ENCODE measurements at regions not wholly inside any gene's neighbourhood (a gene's known extent, or its start where the extent isn't known, plus 50 kb on each side); places are given as distances from the start of the nearest gene placed in this dataset.
"Not testable (repeated sequence)": the region's sequence is repeated elsewhere in the genome, so short reads cannot be mapped to it uniquely, and the experiment has no call there.

DNA sequence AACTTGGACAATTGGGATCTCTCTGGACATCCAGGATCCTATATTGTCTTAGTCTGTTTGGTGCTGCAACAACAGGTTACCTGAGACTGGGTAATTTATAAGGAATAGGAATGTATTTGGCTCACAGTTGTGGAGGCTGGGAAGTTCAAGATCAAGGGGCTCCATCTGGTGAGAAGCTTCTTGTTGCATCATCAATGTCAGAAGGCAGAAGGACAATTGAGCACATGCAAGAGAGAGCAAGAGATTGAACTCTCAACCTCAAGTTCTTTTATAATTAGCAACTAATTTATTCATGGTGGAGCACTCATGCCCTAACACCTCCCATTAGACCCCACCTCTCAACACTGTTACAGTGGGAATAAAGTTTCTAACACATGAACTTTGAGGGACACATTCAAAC lies 124.7 kb upstream of the ETV3 start:
- Mint-ChIP-seq H3K4me3 (ENCODE audit: unreplicated experiment) (no peak overlapping the region), H3K27me3 (ENCODE audit: unreplicated experiment) (no peaks in the 10 kb centered on the region), H3K36me3 (ENCODE audit: low read depth, unreplicated experiment) (no peaks in the 10 kb centered on the region), H3K27ac (ENCODE audit: unreplicated experiment) (no peak overlapping the region), H3K4me1 (ENCODE audit: unreplicated experiment) (no peaks in the 10 kb centered on the region), H3K9me3 (ENCODE audit: unreplicated experiment) (no peaks in the 10 kb centered on the region)
- DNase-seq (ENCODE audit: low spot score): no peak
- TF ChIP-seq, protein P1, sequence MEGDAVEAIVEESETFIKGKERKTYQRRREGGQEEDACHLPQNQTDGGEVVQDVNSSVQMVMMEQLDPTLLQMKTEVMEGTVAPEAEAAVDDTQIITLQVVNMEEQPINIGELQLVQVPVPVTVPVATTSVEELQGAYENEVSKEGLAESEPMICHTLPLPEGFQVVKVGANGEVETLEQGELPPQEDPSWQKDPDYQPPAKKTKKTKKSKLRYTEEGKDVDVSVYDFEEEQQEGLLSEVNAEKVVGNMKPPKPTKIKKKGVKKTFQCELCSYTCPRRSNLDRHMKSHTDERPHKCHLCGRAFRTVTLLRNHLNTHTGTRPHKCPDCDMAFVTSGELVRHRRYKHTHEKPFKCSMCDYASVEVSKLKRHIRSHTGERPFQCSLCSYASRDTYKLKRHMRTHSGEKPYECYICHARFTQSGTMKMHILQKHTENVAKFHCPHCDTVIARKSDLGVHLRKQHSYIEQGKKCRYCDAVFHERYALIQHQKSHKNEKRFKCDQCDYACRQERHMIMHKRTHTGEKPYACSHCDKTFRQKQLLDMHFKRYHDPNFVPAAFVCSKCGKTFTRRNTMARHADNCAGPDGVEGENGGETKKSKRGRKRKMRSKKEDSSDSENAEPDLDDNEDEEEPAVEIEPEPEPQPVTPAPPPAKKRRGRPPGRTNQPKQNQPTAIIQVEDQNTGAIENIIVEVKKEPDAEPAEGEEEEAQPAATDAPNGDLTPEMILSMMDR (IDR thresholded peaks at IDR 0.05; ENCODE audit: unreplicated experiment): no peak

DNA sequence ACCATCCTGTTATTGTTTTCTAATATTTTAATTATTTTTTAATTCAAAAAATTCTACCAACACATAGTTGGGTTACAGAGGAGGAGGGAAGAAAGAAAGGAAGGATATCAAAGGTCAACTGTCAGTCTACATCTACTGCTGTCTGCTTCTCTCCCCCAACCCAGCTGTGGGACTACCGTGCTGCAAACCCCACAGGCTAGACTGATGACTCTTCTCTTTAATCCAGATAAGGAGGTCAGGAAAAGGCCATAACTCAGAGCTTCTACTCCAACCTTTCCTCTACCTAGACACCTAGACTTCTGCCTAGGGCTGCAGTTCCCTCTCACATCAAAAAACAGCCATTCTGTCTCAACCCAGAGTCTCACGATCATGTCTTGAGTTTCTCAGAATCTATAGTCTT lies 124.2 kb upstream of the ETV3 start:
- Mint-ChIP-seq H3K36me3 (ENCODE audit: low read depth, unreplicated experiment) (no peaks in the 10 kb centered on the region), H3K4me3 (ENCODE audit: unreplicated experiment) (no peak overlapping the region), H3K27me3 (ENCODE audit: unreplicated experiment) (no peaks in the 10 kb centered on the region), H3K4me1 (ENCODE audit: unreplicated experiment) (no peaks in the 10 kb centered on the region), H3K27ac (ENCODE audit: unreplicated experiment) (no peak overlapping the region), H3K9me3 (ENCODE audit: unreplicated experiment) (no peaks in the 10 kb centered on the region)
- no peak for DNase-seq (ENCODE audit: low spot score)
- TF ChIP-seq, protein P1 (IDR thresholded peaks at IDR 0.05; ENCODE audit: unreplicated experiment): no peak

DNA sequence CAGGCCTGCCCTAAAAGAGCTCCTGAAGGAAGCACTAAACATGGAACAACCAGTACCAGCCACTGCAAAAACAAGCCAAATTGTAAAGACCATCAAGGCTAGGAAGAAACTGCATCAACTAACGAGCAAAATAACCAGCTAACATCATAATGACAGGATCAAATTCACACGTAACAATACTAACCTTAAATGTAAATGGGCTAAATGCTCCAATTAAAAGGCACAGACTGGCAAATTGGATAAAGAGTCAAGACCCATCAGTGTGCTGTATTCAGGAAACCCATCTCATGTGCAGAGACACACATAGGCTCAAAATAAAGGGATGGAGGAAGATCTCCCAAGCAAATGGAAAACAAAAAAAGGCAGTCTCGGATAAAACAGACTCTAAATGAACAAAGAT lies 117.7 kb upstream of the ETV3 start:
- not testable (repeated sequence) for H3K36me3 Mint-ChIP-seq (ENCODE audit: low read depth, unreplicated experiment); H3K4me3 Mint-ChIP-seq (ENCODE audit: unreplicated experiment); H3K27ac Mint-ChIP-seq (ENCODE audit: unreplicated experiment); H3K9me3 Mint-ChIP-seq (ENCODE audit: unreplicated experiment); H3K4me1 Mint-ChIP-seq (ENCODE audit: unreplicated experiment); DNase-seq (ENCODE audit: low spot score)
- peaks cover 12% of the 10 kb centered on the region for H3K27me3 Mint-ChIP-seq (ENCODE audit: unreplicated experiment)

DNA sequence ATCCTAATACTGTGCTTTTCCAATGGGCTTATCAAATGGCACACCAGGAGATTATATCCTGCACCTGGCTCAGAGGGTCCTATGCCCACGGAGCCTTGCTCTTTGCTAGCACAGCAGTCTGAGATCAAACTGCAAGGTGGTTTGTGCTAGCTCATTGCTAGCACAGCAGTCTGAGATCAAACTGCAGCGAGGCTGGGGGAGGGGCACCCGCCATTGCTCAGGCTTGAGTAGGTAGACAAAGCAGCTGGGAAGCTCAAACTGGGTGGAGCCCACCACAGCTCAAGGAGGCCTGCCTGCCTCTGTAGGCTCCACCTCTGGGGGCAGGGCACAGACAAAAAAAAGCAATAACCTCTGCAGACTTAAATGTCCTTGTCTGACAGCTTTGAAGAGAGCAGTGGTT lies 116.0 kb upstream of the ETV3 start:
- not testable (repeated sequence) for H3K36me3 Mint-ChIP-seq (ENCODE audit: low read depth, unreplicated experiment); DNase-seq (ENCODE audit: low spot score); H3K4me3 Mint-ChIP-seq (ENCODE audit: unreplicated experiment); H3K27ac Mint-ChIP-seq (ENCODE audit: unreplicated experiment); H3K4me1 Mint-ChIP-seq (ENCODE audit: unreplicated experiment); H3K9me3 Mint-ChIP-seq (ENCODE audit: unreplicated experiment)
- peaks cover 15% of the 10 kb centered on the region for H3K27me3 Mint-ChIP-seq (ENCODE audit: unreplicated experiment)

DNA sequence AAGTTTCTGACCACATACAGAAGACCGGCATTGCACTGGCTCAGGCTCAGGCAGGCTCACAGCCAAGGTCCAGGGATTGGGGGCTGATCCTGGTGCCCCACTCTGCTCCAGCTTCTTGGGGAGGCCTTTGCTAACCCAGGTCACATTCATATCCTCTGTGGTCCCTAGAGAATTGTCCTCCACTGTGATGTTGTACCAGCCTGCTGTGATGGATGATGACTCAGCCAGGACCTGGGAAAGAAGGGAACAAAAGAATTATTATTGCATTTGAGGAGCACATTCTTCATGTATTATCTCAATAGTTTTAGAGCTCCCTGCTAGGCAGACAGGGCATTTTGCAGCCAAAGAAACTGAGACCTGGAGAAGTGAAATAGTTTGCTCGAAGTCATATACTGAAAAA lies 114.3 kb upstream of the ETV3 start:
- Mint-ChIP-seq H3K4me3 (ENCODE audit: unreplicated experiment) (no peak overlapping the region), H3K9me3 (ENCODE audit: unreplicated experiment) (no peaks in the 10 kb centered on the region), H3K4me1 (ENCODE audit: unreplicated experiment) (no peaks in the 10 kb centered on the region), H3K36me3 (ENCODE audit: low read depth, unreplicated experiment) (peaks cover 5% of the 10 kb centered on the region), H3K27ac (ENCODE audit: unreplicated experiment) (no peak overlapping the region), H3K27me3 (ENCODE audit: unreplicated experiment) (peaks cover 15% of the 10 kb centered on the region)
- DNase-seq (ENCODE audit: low spot score): no peak
- TF ChIP-seq, protein P1 (IDR thresholded peaks at IDR 0.05; ENCODE audit: unreplicated experiment): no peak

DNA sequence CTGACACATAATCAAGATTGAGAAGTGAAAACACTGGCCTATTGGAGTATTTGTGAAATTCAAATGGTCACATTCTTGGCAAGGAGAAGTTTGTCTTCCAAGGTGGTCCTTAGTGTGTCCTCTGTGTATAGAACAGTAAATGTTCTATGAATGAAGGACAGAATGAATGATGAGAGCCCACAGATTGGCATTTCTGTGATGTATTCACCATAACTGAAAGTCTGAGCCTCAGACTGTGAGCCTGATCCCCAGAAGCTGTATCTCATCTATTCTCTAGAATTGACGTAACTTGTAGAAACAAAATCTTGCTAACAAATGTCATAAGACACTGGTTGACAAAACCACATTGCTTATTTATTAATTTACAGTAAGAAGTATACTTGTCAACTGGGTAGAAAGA lies 111.5 kb upstream of the ETV3 start:
- H3K27ac Mint-ChIP-seq (ENCODE audit: unreplicated experiment): no peak overlapping the region

More for the DNA sequence above, 111.5 kb upstream of the ETV3 start:
- Mint-ChIP-seq H3K36me3 (ENCODE audit: low read depth, unreplicated experiment) (peaks cover 5% of the 10 kb centered on the region), H3K4me1 (ENCODE audit: unreplicated experiment) (no peaks in the 10 kb centered on the region), H3K27me3 (ENCODE audit: unreplicated experiment) (peaks cover 13% of the 10 kb centered on the region), H3K9me3 (ENCODE audit: unreplicated experiment) (no peaks in the 10 kb centered on the region), H3K4me3 (ENCODE audit: unreplicated experiment) (no peak overlapping the region)
- DNase-seq (ENCODE audit: low spot score): no peak
- TF ChIP-seq, protein P1 (IDR thresholded peaks at IDR 0.05; ENCODE audit: unreplicated experiment): no peak

All from endothelial cell (in vitro differentiated cells).